ENCODE measurements at regions not wholly inside any gene's neighbourhood (a gene's known extent, or its start where the extent isn't known, plus 50 kb on each side); places are given as distances from the start of the nearest gene placed in this dataset.
"Not testable (repeated sequence)": the region's sequence is repeated elsewhere in the genome, so short reads cannot be mapped to it uniquely, and the experiment has no call there.

DNA sequence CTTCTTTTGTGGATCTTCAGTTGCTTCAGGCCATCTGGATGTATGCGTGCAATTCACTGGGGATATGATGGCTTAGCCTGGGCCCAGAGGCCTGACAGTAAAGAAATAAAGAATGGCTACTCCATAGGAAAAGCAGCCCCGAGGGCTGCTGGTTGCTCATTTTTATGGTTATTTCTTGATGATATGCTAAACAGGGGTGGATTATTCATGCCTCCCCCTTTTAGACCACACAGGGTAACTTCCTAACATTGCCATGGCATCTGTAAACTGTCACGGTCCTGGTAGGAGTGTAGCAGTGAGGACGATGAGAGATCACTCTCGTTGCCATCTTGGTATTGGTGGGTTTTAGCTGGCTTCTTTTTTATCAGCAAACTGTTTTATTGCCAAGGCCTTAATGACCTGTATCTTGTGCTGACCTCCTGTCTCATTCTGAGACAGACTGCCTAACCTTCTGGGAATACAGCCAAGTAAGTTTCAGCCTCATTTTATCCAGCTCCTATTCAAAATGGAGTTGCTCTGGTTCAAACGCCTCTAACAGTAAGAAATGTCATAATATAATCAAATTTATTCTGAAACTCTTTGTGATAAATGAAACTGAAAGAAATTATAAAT lies 60.5 kb downstream of the DSEL start:
- peaks cover 4% of the 10 kb centered on the region for H3K27me3 Mint-ChIP-seq
- H3K27ac Mint-ChIP-seq, result no peak overlapping the region
- peaks cover 9% of the 10 kb centered on the region for H3K4me1 Mint-ChIP-seq
- H3K4me3 Mint-ChIP-seq, result no peak overlapping the region
- no peaks in the 10 kb centered on the region for H3K9me3 Mint-ChIP-seq
- H3K36me3 Mint-ChIP-seq, result no peaks in the 10 kb centered on the region

DNA sequence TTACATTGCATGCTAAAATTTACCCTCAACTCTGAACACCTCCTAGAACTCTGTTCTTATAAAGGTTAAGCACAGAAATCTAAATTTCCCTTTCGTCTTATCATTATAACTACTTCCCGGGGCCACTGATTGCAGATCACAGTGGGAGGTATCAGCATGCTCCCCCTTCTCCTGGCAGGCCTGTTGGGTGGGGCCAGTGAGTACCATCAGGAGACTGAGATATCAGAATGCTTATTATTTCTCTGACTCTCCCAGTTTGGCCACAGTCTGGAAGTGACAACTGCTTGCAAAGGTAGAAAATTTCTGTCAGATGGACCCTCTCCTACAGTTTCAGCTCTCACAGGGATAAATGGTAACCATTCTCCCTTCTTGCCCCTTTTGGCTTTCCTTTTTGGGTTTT lies 62.6 kb downstream of the DSEL start:
- peaks cover 9% of the 10 kb centered on the region for H3K4me1 Mint-ChIP-seq
- peaks cover 6% of the 10 kb centered on the region for H3K27me3 Mint-ChIP-seq
- no peak overlapping the region for H3K27ac Mint-ChIP-seq
- H3K36me3 Mint-ChIP-seq, result no peaks in the 10 kb centered on the region
- H3K9me3 Mint-ChIP-seq, result peaks cover 4% of the 10 kb centered on the region
- no peak overlapping the region for H3K4me3 Mint-ChIP-seq

DNA sequence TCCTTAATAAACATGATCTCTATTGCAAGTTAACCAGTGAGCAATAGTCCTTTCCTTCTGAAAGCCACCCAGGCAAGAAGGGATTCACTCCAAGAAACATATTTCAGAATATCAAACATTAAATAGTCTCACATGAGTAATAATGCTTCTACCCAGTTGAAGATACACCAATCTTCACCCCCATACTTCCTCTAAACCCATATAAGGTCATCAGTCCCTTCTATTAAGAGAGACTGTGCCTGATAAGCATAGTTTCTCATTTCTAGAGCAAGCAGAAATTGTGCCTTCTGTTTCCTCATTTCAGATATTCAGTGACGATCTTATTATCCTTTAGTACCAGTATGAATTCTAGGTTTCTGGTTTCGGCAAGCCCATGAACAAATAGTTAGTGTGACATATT lies 64.6 kb downstream of the DSEL start:
- Mint-ChIP-seq H3K36me3 (no peaks in the 10 kb centered on the region), H3K4me1 (peaks cover 9% of the 10 kb centered on the region), H3K27ac (no peak overlapping the region), H3K27me3 (peaks cover 6% of the 10 kb centered on the region), H3K4me3 (no peak overlapping the region), H3K9me3 (peaks cover 4% of the 10 kb centered on the region)

DNA sequence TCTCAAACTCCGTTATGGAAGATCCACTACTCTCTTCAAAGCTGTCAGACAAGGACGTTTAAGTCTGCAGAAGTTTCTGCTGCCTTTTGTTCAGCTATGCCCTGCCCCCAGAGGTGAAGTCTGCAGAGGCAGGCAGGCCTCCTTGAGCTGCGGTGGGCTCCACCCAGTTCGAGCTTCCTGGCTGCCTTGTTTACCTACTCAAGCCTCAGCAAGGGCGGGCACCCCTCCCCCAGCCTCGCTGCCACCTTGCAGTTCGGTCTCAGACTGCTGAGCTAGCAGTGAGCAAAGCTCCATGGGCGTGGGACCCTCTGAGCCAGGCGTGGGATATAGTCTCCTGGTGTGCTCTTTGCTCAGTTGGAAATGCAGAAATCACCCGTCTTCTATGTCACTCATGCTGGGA lies 65.4 kb downstream of the DSEL start:
- not testable (repeated sequence) for H3K4me1 Mint-ChIP-seq, H3K27me3 Mint-ChIP-seq, H3K36me3 Mint-ChIP-seq, H3K27ac Mint-ChIP-seq, H3K4me3 Mint-ChIP-seq, H3K9me3 Mint-ChIP-seq

DNA sequence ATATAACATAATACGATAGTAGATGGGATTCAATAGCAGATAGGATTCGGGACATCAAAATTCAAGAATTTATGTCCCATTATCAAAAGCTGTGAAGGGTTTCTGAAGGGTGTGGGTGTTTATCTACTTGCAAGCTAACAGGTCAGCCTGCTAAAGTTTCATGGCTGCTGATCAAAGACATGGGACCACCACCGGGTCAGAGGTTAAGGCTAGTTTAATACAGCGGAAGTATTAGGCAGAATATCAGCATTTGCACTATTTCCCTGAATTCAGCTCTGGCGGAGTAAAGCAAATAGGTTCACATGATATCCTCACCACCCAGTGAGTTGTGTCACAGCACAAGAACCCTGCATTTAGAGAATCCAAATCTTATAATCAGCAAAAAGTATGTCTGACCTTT lies 82.5 kb downstream of the DSEL start:
- Mint-ChIP-seq H3K36me3 (no peaks in the 10 kb centered on the region), H3K9me3 (no peaks in the 10 kb centered on the region), H3K27ac (no peak overlapping the region), H3K4me1 (no peaks in the 10 kb centered on the region), H3K27me3 (peaks cover 1% of the 10 kb centered on the region), H3K4me3 (no peak overlapping the region)

DNA sequence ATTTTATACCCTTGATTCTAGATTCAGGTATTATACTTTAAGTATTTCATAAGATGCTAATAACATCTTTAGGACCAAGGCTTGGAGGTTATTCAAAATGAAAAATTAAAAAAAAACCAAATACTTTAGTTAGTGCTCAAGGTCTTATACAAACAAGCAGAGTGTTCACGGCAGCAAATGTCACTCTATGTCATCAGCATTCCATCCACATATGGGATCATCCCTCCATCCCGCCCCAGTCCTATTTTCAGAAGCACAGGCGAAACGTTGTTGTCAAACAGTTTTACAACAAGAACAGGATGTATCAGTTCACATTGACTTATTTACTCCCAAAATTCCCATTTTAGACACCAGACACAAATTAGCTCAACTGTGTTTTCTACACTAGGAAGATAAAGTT lies 83.7 kb downstream of the DSEL start:
- Mint-ChIP-seq H3K27me3 (peaks cover 1% of the 10 kb centered on the region), H3K9me3 (no peaks in the 10 kb centered on the region), H3K27ac (no peak overlapping the region), H3K36me3 (no peaks in the 10 kb centered on the region), H3K4me1 (no peaks in the 10 kb centered on the region), H3K4me3 (no peak overlapping the region)

DNA sequence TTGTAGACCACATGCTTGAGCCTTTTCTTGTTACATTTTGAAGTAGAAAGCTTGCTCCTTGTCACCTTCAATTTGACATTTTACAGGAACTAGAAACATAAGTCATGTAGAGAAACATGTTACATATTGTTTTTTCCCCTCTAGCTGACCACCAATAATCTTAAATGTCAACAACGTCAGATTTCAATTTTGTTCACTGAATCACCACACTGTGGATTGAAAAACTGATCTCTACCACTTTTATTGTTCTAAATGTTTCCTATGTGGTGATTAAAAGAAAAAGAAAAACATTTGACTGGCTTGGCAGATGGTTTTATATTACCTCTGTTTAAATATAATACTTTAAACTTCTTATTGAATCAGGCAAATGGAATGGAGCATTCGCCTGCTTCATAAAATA lies 87.7 kb downstream of the DSEL start:
- no peak overlapping the region for H3K4me3 Mint-ChIP-seq
- H3K36me3 Mint-ChIP-seq, result no peaks in the 10 kb centered on the region
- H3K4me1 Mint-ChIP-seq, result no peaks in the 10 kb centered on the region
- H3K27me3 Mint-ChIP-seq, result peaks cover 1% of the 10 kb centered on the region
- H3K9me3 Mint-ChIP-seq, result no peaks in the 10 kb centered on the region
- no peak overlapping the region for H3K27ac Mint-ChIP-seq

DNA sequence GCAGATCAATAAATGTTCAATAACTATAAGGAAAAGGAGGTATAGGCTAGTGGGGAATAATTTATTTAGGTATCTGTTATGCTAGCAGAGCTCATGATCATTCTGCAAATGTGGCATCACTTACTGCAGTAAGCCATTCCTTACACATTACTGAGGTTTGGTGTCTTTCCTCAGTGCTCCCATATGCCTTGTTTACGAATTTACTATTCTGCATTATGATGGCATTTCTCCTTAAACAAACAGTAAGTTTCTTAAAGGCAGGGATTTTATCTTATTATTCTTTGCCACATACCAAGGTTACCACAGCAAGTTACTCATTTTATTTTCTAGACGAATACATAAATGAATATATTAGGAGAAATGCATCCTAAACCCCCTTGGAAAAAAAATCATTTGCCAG lies 88.4 kb downstream of the DSEL start:
- H3K4me1 Mint-ChIP-seq, result no peaks in the 10 kb centered on the region
- H3K4me3 Mint-ChIP-seq, result no peak overlapping the region
- no peaks in the 10 kb centered on the region for H3K36me3 Mint-ChIP-seq
- H3K27me3 Mint-ChIP-seq, result peaks cover 1% of the 10 kb centered on the region
- no peak overlapping the region for H3K27ac Mint-ChIP-seq
- no peaks in the 10 kb centered on the region for H3K9me3 Mint-ChIP-seq

DNA sequence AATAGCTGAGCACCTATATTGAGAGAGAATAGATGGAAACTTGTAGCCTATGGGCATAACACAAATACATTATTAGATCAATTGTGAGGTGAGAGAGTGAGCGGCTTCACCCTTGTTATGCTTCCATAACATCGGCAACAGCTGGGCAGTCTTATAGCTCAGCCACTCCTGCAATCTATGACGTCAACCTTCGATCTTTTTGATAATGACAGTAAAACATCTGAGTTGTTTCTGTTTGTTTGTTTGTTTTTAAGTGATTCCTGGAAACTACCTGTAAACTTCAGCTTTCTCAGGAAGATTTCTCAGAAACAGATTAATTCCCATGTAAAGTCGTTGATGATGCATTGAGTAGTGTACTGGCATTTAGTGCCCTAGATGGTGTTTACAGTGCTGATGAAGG lies 90.0 kb downstream of the DSEL start:
- Mint-ChIP-seq H3K27me3 (peaks cover 1% of the 10 kb centered on the region), H3K27ac (no peak overlapping the region), H3K9me3 (no peaks in the 10 kb centered on the region), H3K4me3 (no peak overlapping the region), H3K4me1 (no peaks in the 10 kb centered on the region), H3K36me3 (no peaks in the 10 kb centered on the region)

DNA sequence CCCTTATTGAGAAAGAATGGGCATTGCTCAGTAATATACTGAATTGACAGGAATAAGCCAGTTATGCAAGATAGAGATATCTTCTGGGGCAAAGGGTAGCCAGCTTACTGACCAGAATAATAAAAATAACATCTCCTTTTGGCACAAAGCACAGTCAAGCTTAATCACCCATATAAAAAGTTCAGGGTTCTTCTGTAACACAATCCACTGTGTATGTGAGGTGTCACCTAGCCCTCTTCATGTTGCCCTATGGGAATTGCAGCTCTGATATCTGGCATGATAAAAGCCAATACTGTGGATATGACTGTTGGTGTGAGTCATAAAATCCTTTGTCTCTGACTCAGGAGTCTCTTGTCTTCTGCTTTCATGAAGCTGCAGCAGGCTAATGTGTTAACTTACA lies 90.8 kb downstream of the DSEL start:
- Mint-ChIP-seq H3K9me3 (no peaks in the 10 kb centered on the region), H3K4me1 (no peaks in the 10 kb centered on the region), H3K27ac (no peak overlapping the region), H3K27me3 (peaks cover 1% of the 10 kb centered on the region), H3K36me3 (no peaks in the 10 kb centered on the region), H3K4me3 (no peak overlapping the region)

DNA sequence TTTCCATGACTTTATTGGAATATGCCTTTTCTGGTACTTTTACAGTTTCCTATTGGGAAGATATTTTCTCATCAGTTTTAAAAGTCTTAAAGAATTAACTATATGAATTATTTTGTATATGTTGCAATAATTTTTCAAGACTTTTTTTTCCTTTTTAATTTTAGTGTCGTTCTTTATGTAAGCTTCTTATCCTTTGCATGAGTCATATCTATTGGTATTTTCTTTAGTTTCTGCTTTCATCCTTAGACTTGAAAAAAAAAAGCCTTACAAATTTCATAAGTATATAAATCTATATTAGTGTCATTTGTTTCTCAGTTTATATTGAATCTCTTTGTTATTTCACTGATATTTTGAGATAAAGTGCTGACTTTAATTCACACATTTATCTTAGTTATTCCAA lies 94.9 kb downstream of the DSEL start:
- Mint-ChIP-seq H3K4me1 (peaks cover 10% of the 10 kb centered on the region), H3K27ac (no peak overlapping the region), H3K27me3 (no peaks in the 10 kb centered on the region), H3K9me3 (no peaks in the 10 kb centered on the region), H3K4me3 (no peak overlapping the region), H3K36me3 (no peaks in the 10 kb centered on the region)

DNA sequence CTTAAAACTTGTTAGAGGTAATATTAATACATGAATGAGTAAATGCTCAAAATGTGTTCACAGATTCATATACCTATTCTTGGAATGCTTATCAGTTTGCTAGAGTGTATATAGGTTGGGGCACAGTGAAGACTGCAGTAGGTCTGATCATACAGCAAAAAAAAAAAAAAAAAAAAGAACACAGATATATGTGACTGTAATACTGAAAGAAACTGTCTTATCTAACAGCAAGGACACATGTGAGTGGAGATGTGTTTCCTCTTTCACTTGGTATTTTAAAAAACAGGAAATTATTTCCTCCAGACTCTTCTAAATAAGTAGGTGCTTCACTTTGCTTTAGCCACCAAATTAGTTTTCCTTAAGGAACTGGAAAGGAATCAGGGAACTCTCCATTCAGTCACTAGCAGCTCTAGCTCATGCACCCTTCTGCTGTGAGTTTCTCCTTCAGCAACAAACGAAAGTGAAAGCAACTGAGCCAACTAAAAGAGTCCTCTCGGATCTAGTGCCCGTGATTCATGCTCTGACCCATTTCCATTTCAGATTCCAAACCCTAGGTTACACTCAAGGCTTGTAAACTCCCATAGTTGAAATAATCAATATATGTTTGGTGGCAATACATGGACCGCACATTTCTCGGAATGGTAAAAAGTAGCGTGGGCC lies 98.5 kb downstream of the DSEL start:
- Mint-ChIP-seq H3K27me3 (no peaks in the 10 kb centered on the region), H3K9me3 (no peaks in the 10 kb centered on the region), H3K27ac (no peak overlapping the region), H3K36me3 (no peaks in the 10 kb centered on the region), H3K4me3 (peak overlapping the region; percentile 45), H3K4me1 (peaks cover 10% of the 10 kb centered on the region)

DNA sequence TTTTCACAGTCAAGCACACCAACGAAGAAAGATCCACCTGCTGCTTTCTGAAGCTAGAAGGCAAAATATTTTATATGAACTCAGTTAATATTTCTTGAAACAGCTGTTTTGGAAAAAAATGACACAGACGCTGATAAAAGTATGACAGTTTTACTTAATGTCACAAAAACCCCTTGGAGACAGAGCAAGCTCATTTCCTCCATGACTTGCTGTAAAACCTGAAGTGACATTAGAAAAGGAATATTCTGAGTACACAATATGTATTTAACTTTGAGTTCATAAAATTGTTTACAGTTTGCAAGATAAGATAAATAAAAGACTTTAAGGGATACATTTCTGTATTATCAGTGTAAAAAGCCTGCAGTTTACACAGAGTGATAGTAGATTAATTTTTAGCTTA lies 105.4 kb downstream of the DSEL start:
- H3K4me1 Mint-ChIP-seq, result no peaks in the 10 kb centered on the region
- no peaks in the 10 kb centered on the region for H3K27me3 Mint-ChIP-seq
- H3K27ac Mint-ChIP-seq, result no peak overlapping the region
- H3K4me3 Mint-ChIP-seq, result no peak overlapping the region
- no peaks in the 10 kb centered on the region for H3K9me3 Mint-ChIP-seq
- H3K36me3 Mint-ChIP-seq, result no peaks in the 10 kb centered on the region

DNA sequence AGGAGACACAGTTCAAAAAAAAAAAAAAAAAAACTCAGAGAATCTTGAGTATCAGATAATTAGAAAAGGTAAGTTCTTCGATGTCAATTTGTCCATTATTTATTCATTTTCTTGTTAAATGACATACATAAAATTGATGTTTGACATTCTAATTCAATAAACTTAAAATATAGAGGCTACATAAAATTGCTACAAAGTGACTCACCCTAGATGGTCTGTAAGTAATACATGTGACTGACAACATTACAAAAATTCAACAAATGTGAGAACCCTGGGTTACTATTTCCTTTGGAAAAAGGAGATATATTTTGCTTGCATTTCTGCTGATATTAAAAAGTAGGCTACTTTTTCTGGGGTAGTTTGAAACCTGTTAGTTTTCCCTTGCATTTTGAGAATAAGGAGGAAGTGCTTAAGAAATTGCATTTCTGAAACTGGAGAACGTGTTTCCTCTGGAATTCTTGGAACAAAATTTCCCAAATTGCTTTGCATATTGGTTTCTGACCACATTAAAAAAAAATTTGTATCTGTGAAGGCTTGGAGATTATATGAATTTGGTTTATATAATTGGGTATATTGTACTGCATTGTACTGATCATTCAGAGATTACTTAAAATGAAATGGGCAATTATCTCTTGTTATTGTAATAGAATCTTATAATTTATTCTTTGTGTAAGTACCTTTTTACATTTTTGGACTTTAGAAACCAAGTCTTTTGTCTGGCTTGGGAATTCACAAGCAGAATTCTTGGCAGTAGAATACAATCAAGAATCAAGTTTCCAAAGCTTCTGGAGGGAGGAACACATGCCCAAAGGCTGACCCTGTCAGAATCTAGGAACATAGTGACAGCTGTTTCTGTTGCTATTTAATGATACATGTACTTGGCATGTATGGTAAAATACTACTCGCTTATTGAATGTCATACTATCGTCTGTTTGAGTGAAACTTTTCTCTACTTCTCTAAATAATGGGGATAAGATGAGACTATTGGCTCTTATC lies 106.1 kb downstream of the DSEL start:
- Mint-ChIP-seq H3K9me3 (no peaks in the 10 kb centered on the region), H3K36me3 (no peaks in the 10 kb centered on the region), H3K4me3 (no peak overlapping the region), H3K4me1 (no peaks in the 10 kb centered on the region), H3K27ac (no peak overlapping the region), H3K27me3 (no peaks in the 10 kb centered on the region)

DNA sequence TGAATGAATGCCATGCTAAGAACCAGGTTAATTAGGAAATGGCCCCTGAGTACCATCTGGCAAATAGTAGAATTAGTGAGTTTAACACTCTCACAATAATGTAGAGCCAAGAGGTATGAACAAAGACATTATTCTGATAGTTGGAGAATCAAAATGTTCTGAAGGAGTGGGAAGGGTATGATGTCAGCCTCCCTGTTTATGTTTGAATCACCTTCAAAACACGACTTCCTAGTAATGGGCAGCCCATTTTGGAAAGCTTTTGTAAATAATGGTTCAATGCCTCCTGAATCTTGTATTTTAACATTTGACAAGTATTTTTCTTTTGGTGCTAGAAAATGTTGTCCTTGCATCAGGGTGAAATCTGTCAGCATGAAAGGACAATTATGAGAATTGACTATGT lies 108.3 kb downstream of the DSEL start:
- Mint-ChIP-seq H3K4me3 (no peak overlapping the region), H3K27ac (no peak overlapping the region), H3K36me3 (no peaks in the 10 kb centered on the region), H3K9me3 (no peaks in the 10 kb centered on the region), H3K27me3 (no peaks in the 10 kb centered on the region), H3K4me1 (peaks cover 3% of the 10 kb centered on the region)

DNA sequence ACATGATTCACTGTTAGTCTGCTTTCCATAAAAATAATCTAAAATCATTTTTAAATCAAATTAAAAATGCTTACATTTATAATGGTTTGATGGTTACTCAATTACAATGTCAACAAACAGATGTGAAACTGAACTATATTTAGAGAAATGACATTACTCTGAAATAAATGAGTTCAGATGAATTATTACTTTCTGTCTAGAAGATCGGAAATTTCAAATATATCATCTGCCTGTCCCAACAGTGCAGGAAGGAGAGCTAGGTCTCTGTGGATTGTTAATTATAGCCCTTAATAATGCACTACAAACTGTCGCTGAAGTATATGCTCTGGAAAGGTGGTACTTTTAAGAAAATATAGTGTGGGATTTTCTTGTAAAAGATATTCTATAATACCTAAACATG lies 109.8 kb downstream of the DSEL start:
- Mint-ChIP-seq H3K36me3 (no peaks in the 10 kb centered on the region), H3K9me3 (no peaks in the 10 kb centered on the region), H3K27ac (no peak overlapping the region), H3K4me3 (no peak overlapping the region), H3K4me1 (peaks cover 3% of the 10 kb centered on the region), H3K27me3 (peaks cover 2% of the 10 kb centered on the region)

Data from activated naive CD4-positive, alpha-beta T cell treated with anti-CD3 and anti-CD28 coated beads, Interleukin-2, amount 50 U/mL, for 24 hours (primary cell).